Stimulated activated CD8-positive, alpha-beta memory T cell treated with anti-CD3 and anti-CD28 coated beads, Interleukin-12 subunit alpha, Interleukin-12 subunit beta, amount 100 ng/mL, for 24 hours (primary cell): ENCODE measurements at regions not wholly inside any gene's neighbourhood (a gene's known extent, or its start where the extent isn't known, plus 50 kb on each side); places are given as distances from the start of the nearest gene placed in this dataset.

Source experiments
- DNase-seq: peaks from one replicate; pipeline ENCODE4 v3.0.0-alpha.2; 2020; ENCODE audit errors: extremely low read depth

DNA sequence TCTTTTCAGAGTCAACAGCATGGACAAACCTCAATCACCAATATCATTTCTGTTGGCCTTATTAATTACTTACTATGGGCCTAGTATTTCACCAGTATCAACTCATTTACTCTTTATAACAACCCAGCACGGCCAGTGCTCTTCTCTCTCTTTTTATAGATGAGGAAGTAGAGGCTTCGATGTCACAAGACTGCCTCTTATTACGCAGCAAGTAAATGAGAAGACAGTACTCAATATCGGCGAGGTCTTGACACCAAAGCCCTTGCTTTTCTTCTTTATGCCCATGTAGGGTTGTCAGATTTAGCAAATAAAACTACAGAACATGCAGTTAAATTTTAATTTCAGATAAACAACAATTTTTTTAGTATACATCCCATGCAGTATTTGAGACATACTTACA, 99.0 kb upstream of the KCNMB2 start:
- no peak for DNase-seq

DNA sequence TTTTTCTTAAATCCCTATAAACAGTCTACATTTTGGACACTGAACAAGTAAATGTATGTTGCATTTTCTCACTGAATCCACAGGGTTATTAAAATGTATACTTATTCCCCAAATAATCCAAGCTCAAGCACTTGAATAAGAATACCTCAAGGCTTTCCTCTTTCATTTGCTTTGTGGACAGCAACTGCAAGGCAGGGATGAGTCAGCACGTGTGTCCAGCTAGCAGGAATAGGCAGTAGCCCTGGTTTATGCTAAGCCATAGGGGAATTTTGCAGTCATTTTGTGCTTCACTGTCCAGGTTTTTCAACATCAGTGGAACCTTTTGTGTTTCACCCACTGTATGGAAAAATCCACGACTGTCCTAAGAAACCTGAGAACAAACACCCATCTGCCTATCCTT, 96.7 kb upstream of the KCNMB2 start:
- DNase-seq, result no peak

DNA sequence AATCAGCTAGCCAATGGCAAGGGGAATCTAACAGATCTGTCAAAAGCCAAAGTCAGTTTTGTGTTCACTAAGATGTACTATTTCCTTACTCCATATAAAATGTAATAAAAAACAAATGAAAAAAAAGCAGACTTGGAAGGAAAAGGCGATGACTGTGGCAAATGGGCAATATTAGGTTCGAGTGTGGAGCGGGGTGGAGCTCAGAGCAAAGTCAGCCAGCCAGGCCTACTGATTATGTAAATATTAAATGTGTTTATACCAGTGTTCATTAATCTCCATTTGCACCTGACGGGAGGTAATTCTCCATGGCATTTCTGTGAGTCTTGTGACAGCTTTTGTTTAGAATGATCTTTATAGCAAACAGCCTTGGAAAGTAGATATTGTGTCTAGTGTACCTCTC, 96.2 kb upstream of the KCNMB2 start:
- no peak for DNase-seq

DNA sequence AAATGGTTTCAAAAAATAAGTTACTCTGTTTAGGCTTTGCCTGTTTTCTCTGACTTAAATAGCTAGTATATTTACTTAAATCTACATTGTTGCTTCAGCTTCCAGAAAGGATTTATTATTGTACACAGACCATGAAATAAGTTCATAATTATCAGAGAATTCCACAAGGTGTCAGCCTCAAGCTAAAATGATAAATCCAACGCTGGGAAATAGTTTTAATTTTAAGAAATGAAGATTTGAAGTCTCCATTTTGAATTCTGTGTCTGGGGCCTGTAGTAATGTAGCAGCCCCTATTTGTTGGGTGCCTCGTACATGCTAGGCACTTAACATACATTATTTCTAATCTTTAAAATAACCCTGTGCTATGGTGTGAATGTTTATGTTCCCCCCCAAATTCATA, 92.6 kb upstream of the KCNMB2 start:
- DNase-seq, result no peak

DNA sequence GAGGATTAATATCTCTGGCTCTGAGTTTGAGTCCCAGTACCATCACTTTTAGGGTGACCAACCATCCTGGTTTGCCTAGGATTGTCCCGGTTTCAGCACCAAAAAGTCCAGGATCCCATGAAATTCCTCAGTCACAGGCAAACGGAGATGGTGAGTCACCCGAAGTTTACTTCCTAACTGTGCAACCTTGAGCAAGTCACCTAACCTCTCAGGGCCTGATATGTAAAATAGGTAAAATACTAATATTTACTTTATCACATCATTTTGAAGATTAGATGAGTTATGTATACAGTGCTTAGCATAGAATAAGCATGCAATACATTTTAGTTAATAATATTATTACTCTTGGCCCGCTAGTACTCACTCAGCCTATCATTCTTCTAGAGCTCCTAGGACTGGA, 91.1 kb upstream of the KCNMB2 start:
- DNase-seq, result no peak

DNA sequence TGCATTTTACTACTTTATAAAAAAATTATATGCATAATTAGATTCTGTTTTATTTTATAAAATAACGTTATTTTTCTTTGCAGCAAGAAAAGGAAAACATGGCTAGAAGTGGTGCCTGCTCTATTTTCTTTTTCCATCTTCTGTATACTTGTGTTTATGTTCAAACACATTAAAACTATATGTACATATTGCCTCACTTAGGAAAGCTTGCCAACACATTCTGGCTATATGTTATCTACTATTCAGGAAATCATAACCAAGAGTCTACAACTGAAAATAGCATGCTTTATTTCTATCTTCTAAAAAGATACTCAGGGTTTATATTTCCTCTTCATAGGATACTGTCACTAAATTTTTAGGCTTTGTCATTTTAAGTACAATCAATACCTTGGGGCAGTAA, 90.2 kb upstream of the KCNMB2 start:
- no peak for DNase-seq

DNA sequence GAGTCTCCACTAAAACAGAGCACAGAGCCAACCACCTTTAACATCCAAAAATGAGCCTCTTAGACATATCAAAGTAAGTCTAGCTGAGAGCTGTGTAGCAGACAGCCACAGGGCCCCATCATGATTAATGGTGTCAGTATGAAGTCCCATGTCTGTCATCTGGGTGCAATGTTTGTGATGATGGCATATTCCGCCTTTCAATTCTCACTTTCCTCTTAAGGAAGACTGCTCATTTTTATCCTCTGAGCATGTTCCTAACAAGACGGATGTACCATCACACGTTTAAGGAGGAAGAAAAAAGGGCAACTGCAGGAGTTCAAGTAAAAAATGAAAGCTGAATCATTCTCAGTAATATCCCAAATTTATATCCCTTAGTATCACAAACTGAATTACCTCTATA, 85.8 kb upstream of the KCNMB2 start:
- no peak for DNase-seq

DNA sequence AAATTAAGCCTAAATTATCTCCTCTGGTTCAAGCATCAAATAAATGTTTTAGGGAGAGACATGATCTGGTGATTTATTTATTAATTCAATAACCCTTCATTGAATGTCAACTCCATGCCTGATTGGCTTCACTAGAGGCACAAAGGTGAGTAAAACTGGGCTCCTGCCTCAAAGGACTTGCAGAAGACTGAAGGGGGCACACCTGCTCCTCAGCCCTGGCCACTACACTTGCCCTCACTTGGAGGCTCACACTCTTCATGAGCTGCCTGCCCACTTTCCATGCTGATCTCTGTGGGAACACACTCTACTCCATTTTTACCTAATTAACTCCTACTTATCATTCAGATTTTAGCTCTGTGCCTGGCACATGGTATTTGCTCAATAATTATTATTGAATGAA, 84.4 kb upstream of the KCNMB2 start:
- DNase-seq, result no peak

DNA sequence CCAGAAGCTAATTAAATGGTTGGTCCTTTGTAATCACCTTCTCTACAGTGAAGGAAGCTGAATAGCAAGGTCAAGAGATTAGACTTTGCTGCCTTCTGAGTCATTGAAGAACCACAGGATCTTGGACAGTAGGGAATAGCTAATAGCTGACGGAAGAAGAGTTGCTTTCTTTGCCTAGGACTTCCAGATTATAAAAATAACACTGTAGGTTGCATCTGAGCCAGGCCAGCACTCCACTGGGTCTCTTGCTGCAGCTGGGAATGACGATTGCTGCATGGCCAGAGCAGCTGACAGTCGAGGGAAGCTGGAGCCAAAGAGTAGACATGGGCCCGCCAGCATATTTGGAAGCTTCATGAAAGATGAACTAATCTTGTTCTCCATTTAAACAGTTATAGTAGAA, 81.5 kb upstream of the KCNMB2 start:
- no peak for DNase-seq

DNA sequence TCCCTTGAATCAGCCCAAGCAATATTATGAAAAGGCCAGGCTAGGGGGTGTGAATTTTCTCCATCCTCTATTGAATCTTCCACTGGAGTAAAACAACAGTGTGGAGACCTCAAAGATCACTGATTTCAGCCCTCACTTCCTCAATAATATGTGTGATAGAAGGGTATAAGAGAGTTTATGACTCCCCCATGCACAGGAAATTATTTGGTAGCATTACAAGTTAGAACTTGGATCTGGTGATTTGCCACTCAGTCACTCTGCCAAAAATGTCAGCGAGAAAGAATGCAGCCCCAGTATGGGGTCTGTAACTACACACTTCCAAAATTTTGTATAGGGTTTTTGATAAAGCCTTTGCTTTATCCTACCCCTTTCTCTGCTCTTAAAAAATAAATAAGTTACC, 81.0 kb upstream of the KCNMB2 start:
- no peak for DNase-seq

DNA sequence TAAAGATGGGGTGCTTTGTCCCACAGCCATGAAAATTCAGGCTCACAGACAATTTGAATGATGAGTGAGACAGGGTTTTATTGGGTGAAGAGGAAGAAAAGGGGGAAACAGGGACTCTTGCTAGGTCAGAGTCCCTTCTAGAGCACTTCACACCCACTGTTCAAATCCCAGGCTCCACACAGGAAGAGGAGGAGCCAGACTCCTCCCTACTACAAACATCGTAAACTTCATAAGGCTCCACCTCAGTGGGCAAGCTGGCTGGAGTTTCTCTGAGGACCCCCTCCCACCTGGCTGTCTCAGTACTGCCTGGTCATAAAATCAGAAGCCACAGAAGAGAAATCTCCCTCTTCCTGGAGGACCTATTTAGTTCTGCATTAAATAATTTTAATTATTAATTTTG, 80.3 kb upstream of the KCNMB2 start:
- DNase-seq, result no peak

DNA sequence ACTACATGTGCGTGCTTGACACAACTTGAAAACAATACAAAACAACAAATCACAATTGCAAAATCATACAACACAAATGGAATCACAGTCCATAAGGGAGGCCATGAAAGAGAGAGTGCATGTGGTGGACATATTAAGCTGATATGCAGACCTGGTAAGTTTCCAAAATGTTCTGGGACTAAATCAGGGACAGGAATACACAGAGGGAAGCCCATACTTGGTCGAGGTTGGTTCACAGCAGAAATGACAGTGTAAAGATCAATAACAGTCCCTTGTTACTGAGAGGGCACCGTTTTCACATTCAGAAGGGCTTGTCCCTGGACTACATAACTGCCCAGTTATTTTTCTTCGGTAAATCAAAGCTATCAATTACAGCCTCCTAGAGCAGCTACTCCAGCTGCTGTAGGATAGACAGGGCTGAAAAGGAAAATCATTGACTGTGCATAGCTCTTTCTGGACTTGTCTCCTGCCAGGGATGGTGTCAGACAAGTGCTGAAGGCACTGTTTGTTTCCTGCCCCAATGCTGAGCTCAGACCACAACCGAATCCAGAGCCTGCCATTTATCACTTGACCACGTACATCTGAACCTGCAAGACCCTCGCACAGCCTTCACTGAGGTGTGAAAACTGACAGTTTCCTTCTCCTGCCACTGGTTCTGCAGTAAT, 79.5 kb upstream of the KCNMB2 start:
- DNase-seq, result no peak

DNA sequence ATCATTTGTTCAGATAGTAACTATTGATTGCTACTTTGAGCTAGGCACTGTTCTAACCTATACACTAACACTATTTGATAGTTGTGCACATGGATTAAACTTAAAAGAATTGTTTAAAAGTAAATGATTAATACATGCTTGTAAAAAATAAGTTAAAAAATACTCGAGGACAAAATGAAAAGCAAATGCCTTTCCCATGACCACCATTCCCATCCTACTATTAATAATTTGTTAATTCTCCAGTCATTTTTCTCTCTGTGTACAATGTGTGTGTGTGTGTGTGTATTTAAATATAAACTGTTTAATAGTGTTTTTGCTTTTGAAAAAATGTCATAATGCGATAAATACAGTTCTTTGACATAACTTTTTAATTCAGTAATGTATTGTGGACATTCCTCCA, 78.7 kb upstream of the KCNMB2 start:
- DNase-seq, result no peak

DNA sequence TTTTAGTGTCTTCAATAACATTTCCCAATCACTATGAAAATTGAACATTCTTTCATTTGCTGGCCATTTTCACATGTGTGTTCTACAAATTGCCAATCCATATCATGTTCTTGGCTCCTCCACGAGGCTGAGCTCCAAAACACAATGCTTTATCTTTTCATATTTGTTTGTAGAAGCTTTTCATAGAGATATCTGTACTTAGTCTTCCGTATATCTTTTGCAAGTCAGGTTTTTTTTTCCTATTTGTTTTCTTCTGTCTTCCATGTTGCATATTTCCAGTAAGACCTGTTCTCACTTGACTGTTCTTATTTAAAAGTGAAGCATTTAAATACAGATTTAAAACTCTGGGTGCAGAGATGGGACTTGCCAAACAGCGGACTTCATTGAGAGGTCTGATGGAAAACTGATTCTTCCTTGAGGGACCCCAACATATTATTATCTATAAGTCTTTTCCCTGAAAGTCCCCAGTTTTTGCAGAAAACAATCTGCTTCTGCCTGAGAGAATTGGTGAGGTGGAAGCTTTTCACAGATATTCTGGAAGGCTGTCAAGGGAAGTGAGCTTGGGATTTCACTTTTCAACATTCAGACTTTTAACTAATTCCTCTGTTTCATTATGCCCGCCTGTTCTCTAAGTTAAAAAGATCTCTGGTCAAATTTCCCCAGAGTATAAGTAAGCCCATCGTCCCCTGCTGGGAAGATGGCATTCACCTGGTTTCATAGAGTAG, 77.8 kb upstream of the KCNMB2 start:
- no peak for DNase-seq

DNA sequence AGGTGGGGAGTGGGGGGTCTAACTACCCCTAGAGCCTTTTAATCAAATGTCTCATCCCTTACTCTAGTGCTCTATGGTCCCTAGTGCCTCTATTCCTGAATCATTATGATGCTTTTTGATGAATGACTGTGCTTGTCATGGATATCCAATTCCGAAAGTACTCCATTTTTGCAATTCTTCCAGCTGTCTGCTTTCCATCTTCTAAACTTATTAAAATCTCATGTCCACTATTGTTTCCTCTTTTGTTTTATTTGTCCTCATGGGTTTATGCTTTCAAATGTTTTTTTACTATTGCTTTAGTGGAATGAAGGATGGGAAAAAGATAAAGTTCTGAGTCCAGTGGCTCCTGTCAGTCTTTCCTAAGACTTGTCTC, 77.2 kb upstream of the KCNMB2 start:
- DNase-seq, result no peak

DNA sequence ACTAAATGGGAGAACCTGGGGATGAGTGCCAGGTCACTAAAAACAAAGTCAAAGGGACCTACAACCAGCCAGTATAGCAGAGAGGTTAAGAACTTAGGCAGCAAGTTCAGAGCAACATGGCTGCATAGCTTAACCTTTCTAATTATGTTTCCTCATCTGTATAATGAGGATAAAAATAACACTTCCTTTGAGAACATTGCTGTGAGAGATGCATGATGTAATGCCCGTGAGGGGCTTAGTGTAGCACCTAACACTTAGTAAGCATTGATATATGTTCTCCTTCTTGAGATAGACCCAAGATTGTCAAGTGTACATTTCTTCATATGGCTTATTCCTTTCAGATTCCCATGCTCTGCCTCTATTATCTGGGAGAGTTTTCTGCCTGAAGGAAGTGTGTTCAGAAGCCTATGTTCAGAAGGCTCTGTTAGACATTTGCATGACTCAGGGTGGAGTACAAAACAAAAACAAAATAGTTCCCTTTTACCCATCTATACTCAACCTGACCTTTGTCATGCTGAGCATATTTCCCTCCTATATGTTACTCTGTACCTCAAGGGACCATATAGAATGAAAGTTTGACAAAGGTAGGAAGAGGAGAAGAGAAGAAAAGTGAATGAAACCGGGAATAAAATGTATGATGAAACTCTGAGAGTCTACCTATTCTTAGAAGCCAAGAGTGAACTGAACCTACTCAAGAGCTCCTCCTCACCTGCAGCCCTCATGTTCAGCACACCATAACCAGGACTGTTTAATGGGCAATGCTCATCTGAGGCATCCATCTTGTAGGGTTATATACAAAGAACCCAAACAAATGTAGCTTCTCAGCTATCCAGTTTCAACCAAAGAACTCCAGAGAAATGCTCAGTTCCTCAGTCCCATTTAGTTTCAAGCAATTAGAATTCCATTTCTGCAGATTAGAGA, 70.7 kb upstream of the KCNMB2 start:
- DNase-seq, result no peak

DNA sequence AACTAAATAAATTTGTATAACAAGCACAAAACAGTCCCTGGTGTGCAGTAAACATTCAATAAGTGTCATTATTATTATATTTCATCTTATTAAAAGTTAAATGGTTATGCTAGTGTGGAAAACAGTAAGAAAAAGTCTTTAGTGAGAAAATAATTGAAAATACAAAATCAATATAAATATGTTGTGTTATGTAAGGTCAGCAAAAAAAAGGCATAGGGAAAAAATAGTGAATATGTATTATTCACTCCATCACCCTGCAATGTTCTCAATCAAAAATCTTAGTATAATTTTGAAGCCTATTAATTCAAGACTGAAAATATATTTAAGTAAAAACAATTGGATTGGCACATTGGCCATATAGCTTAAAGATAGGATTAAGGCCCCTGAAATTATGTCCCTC, 63.3 kb upstream of the KCNMB2 start:
- no peak for DNase-seq

DNA sequence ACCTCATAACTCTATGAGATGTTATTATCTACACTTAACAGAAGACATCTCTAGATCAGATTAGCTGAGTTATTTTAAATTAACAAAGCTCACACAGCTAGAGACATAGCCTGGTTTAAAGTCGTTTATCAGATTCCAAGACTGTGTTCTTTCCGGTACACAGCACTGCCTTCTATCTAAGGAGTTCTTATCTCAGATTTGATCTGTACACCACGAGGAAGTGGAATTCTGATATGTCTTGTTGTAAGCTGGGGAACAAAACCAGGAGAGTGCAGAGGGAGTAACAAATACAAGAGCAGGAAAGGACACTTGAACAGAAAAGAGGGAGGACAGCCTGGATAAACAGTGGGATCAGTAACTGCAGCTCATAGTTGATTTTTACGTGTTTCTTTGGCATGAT, 61.7 kb upstream of the KCNMB2 start:
- no peak for DNase-seq

DNA sequence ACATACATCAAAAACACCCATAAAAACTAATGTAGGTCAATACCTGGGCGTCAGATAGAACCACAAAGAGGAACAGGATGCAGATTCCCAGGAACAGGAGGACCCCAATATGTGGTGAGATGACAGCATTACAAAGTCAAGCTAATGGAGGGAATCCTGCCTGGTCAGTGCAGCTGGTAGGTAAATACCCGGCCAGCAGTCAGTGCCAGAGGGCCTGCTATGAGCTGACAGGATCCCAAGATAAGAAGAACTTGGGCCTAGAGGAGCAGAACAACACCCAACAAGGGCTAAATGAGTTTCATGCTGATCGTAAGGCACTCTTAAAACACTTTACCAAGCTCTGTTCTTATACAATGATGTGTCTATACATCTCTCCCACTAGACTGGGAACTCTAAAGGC, 61.2 kb upstream of the KCNMB2 start:
- no peak for DNase-seq

DNA sequence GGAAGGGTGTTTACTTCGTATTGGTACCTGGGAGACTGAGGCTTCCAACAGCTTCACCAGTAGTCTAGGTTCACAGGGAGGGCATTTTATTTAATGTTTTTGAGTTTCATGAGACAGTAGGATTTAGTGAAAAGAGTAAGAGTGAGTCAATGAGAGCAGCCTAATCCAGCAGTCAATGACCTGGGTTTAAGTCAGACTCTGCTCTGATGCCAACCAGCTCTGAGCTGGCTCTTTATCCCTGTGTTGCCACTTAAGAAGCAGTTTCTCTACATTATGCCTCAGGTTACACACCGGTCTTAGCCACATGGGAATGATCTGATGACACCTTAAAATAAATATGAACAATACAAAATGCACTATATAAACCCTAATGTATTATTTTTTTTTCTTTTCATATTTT, 59.4 kb upstream of the KCNMB2 start:
- DNase-seq, result no peak

DNA sequence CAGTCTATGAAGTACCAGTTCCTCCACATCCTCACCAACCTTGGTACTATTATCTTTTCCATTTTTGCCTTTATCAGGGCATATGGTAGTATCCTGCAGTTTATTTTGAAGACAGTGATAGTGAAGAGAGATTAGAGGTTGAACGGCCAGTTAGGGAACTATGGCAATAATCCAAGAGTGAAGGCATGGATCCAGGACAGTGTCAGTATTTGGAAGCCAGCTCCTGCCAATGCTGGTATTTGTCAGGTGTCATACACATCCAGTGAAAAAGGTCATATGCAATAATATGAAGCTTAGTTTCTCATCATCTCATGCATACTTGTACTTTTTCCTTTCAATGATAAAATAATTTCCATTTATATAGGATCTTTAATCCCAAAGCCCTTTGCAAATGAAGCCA, 56.8 kb upstream of the KCNMB2 start:
- DNase-seq, result no peak

DNA sequence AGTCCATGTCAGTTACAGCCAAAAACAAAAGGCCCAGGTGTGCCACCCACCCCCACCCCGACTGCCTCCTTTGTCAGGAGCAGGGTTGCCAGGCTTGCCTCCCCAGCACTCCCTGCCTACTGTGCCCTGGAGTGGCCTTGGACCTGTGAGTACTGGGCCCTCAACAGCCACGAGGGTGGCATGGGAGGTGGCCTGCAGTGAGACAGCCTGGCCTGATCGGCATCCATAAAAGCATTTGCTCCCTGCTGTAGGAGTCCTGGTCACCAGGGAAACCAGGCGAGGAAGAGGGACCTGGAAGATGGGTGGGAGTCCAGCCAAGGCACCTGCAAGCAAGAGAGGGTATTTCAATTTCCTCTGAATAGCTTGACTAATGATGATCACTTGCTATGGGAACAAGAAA, 56.4 kb upstream of the KCNMB2 start:
- DNase-seq, result no peak

DNA sequence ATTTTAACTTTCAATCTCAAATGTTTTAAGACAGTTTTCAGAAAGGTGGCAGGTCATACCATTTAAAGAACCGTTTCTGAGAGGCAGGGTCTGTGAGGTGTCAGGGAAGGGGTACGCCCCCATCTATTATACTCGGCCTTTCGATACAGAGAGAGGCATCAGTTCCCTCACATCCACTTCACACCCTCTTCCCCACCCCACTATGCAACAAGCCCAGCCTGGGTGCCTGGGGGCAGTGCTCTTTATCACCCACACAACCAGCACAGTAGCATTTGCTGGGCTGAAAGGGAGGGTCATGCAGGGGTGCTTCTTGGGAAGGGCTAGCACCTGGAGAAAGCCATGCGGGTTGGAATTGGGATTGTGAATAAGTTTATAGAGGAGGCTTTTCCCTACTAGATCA, 56.0 kb upstream of the KCNMB2 start:
- no peak for DNase-seq
